ENCODE measurements at regions not wholly inside any gene's neighbourhood (a gene's known extent, or its start where the extent isn't known, plus 50 kb on each side); places are given as distances from the start of the nearest gene placed in this dataset.

DNA sequence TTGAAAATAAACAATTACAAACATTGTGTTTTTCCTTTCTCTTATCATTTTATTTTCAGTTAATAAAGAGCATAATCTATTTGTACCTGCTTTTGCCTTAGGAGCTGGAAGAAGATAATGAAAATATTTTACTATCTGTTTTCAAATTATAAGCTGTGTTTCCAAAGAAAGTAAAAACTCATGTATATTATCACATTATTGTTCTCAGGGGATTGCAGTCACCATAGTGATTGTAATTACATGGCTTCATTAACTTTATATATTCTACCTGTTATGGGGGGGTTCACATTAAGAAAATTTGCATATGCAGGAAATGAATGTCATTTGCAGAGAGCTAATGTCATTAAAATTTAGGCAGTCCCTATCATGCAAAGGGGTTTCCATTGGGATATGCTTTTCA is 542.3 kb downstream of the NXPH1 start:
- H3K4me2 ChIP-seq (ENCODE audit: low read length), result no peak overlapping the region
- H3K4me3 ChIP-seq (ENCODE audit: low read length), result no peak overlapping the region
- H4K8ac ChIP-seq (ENCODE audit: low read depth, low read length), result no peak overlapping the region
- H2BK120ac ChIP-seq (ENCODE audit: low read depth, low read length), result no peak overlapping the region
- no peaks in the 10 kb centered on the region for H3K79me2 ChIP-seq (ENCODE audit: control insufficient read depth, insufficient read depth, low read length)
- DNase-seq, result no peak
- no peaks in the 10 kb centered on the region for H3K27me3 ChIP-seq (ENCODE audit: insufficient read depth, low read length, poor library complexity)
- no peak overlapping the region for H2BK5ac ChIP-seq (ENCODE audit: low read length)
- no peak overlapping the region for H3K23ac ChIP-seq (ENCODE audit: low read length)
- H3K27ac ChIP-seq (ENCODE audit: low read depth, low read length), result no peak overlapping the region
- no peaks in the 10 kb centered on the region for H3K36me3 ChIP-seq (ENCODE audit: control insufficient read depth, insufficient read depth, low read length)
- no peak overlapping the region for H3K18ac ChIP-seq (ENCODE audit: low read length)
- H3K9ac ChIP-seq (ENCODE audit: low read length), result no peak overlapping the region
- no peak overlapping the region for H3K4ac ChIP-seq (ENCODE audit: low read depth, low read length)
- no peak overlapping the region for H4K5ac ChIP-seq (ENCODE audit: low read length)
- H3K79me1 ChIP-seq (ENCODE audit: low read length), result no peaks in the 10 kb centered on the region
- no peaks in the 10 kb centered on the region for H3K4me1 ChIP-seq (ENCODE audit: control insufficient read depth, low read depth, low read length)
- no peak overlapping the region for H3K56ac ChIP-seq (ENCODE audit: low read length)
- no peak overlapping the region for H2BK15ac ChIP-seq (replicated peaks; ENCODE audit: low read depth)
- no peak overlapping the region for H2AK5ac ChIP-seq (ENCODE audit: low read length)

DNA sequence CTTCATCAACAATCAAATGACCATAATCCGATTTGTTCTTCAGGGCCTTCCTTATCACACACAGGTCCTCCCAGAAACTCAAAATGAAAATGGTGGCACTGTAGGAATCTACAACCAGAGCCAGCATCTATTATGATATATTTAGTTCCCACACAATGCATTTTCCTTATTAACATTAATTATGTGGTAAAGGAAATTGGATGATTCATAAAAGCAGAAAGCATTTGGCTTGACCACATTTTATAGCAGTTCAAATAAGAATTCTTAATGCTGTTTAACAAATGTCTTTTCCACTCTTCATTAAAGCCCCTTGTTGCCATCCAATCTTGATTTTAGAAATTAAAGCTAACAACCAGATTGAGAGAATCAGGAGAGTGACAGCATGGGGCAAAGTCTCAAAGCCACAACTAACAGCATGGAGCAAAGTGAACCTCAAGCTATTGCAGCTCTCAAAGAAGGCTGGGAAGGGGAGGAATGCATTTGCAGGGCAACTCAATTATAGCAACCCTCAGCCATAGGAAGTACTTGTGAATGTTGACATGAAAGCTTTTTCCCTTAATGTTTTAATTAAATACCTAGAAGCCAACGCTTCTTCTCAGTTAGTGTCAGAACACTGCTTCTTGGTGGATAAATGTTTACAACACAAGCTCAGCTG is 549.1 kb downstream of the NXPH1 start:
- Histone ChIP-seq H3K27ac (ENCODE audit: low read depth, low read length) (no peak overlapping the region), H3K79me1 (ENCODE audit: low read length) (no peaks in the 10 kb centered on the region), H3K23ac (ENCODE audit: low read length) (no peak overlapping the region), H4K8ac (ENCODE audit: low read depth, low read length) (no peak overlapping the region), H3K4ac (ENCODE audit: low read depth, low read length) (no peak overlapping the region), H2BK15ac (replicated peaks; ENCODE audit: low read depth) (no peak overlapping the region), H3K4me2 (ENCODE audit: low read length) (no peak overlapping the region), H2BK5ac (ENCODE audit: low read length) (no peak overlapping the region), H3K18ac (ENCODE audit: low read length) (no peak overlapping the region), H3K27me3 (ENCODE audit: insufficient read depth, low read length, poor library complexity) (no peaks in the 10 kb centered on the region), H3K4me1 (ENCODE audit: control insufficient read depth, low read depth, low read length) (no peaks in the 10 kb centered on the region), H2AK5ac (ENCODE audit: low read length) (no peak overlapping the region), H3K9ac (ENCODE audit: low read length) (no peak overlapping the region), H3K36me3 (ENCODE audit: control insufficient read depth, insufficient read depth, low read length) (no peaks in the 10 kb centered on the region), H2BK120ac (ENCODE audit: low read depth, low read length) (no peak overlapping the region), H3K4me3 (ENCODE audit: low read length) (no peak overlapping the region), H3K56ac (ENCODE audit: low read length) (no peak overlapping the region), H3K79me2 (ENCODE audit: control insufficient read depth, insufficient read depth, low read length) (no peaks in the 10 kb centered on the region), H4K5ac (ENCODE audit: low read length) (no peak overlapping the region)
- WGBS (ENCODE audit: extremely low coverage, insufficient coverage, low lambda C conversion rate), result no CpG with 5 or more reads among the region's 2 CpGs
- DNase-seq, result peak; percentile 26

DNA sequence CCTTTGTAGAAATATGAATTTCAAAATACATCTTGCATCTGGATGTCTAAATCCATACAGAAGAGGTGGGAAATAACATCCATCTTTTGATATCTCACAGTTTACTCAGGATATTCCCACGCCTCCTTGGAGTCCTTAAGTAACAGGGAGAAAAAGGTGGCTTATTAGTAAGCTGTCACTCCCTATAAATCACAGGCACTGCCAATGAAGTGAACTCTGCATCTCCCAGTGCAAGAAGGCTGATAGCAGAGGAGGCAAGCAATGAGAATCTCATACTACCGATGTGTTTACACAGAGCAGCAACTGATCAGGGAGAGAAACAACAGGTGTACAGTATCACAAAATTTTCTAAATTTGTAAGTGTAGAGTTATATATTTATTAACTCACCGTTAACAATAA is 551.8 kb downstream of the NXPH1 start:
- no CpG with 5 or more reads among the region's 3 CpGs for WGBS (ENCODE audit: extremely low coverage, insufficient coverage, low lambda C conversion rate)
- H2AK5ac ChIP-seq (ENCODE audit: low read length), result no peak overlapping the region
- no peak overlapping the region for H4K5ac ChIP-seq (ENCODE audit: low read length)
- no peak overlapping the region for H3K4me3 ChIP-seq (ENCODE audit: low read length)
- H3K18ac ChIP-seq (ENCODE audit: low read length), result no peak overlapping the region
- H3K4me2 ChIP-seq (ENCODE audit: low read length), result no peak overlapping the region
- no peak for DNase-seq
- H3K4me1 ChIP-seq (ENCODE audit: control insufficient read depth, low read depth, low read length), result no peaks in the 10 kb centered on the region
- H4K8ac ChIP-seq (ENCODE audit: low read depth, low read length), result no peak overlapping the region
- no peak overlapping the region for H2BK120ac ChIP-seq (ENCODE audit: low read depth, low read length)
- H3K36me3 ChIP-seq (ENCODE audit: control insufficient read depth, insufficient read depth, low read length), result no peaks in the 10 kb centered on the region
- no peak overlapping the region for H3K23ac ChIP-seq (ENCODE audit: low read length)
- no peak overlapping the region for H3K56ac ChIP-seq (ENCODE audit: low read length)
- H3K27ac ChIP-seq (ENCODE audit: low read depth, low read length), result no peak overlapping the region
- no peaks in the 10 kb centered on the region for H3K79me2 ChIP-seq (ENCODE audit: control insufficient read depth, insufficient read depth, low read length)
- H3K79me1 ChIP-seq (ENCODE audit: low read length), result no peaks in the 10 kb centered on the region
- no peak overlapping the region for H2BK5ac ChIP-seq (ENCODE audit: low read length)
- H3K27me3 ChIP-seq (ENCODE audit: insufficient read depth, low read length, poor library complexity), result no peaks in the 10 kb centered on the region
- no peak overlapping the region for H2BK15ac ChIP-seq (replicated peaks; ENCODE audit: low read depth)
- H3K9ac ChIP-seq (ENCODE audit: low read length), result no peak overlapping the region
- H3K4ac ChIP-seq (ENCODE audit: low read depth, low read length), result no peak overlapping the region

DNA sequence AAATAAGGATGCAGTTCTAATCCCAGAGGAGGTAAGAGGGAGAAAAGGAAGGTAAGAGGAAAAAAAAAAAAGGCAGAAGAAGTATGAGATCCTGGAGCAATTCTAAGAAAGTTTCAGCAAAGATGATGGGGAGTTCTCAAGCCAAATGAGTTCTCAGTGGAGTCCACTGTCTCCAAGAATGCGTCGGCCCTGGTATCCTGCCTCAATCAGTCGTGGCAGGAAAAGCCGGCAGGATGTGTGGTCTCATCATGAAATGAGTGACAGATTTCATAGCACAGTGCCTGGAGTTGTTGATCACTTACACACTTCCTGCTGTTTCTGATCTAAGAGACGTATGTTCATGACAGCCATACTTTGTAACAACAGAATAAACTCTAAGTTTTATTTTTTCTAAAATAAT is 554.9 kb downstream of the NXPH1 start:
- no peak overlapping the region for H3K27ac ChIP-seq (ENCODE audit: low read depth, low read length)
- H3K79me2 ChIP-seq (ENCODE audit: control insufficient read depth, insufficient read depth, low read length), result no peaks in the 10 kb centered on the region
- no peak overlapping the region for H2BK120ac ChIP-seq (ENCODE audit: low read depth, low read length)
- no peak overlapping the region for H3K9ac ChIP-seq (ENCODE audit: low read length)
- no peak overlapping the region for H3K56ac ChIP-seq (ENCODE audit: low read length)
- no peak overlapping the region for H3K4ac ChIP-seq (ENCODE audit: low read depth, low read length)
- H3K79me1 ChIP-seq (ENCODE audit: low read length), result no peaks in the 10 kb centered on the region
- no peak overlapping the region for H3K23ac ChIP-seq (ENCODE audit: low read length)
- H3K36me3 ChIP-seq (ENCODE audit: control insufficient read depth, insufficient read depth, low read length), result no peaks in the 10 kb centered on the region
- no peak overlapping the region for H2BK5ac ChIP-seq (ENCODE audit: low read length)
- H2AK5ac ChIP-seq (ENCODE audit: low read length), result no peak overlapping the region
- H2BK15ac ChIP-seq (replicated peaks; ENCODE audit: low read depth), result no peak overlapping the region
- H3K4me3 ChIP-seq (ENCODE audit: low read length), result no peak overlapping the region
- no CpG with 5 or more reads among the region's 5 CpGs for WGBS (ENCODE audit: extremely low coverage, insufficient coverage, low lambda C conversion rate)
- no peak overlapping the region for H4K5ac ChIP-seq (ENCODE audit: low read length)
- H4K8ac ChIP-seq (ENCODE audit: low read depth, low read length), result no peak overlapping the region
- no peaks in the 10 kb centered on the region for H3K4me1 ChIP-seq (ENCODE audit: control insufficient read depth, low read depth, low read length)
- H3K4me2 ChIP-seq (ENCODE audit: low read length), result no peak overlapping the region
- no peaks in the 10 kb centered on the region for H3K27me3 ChIP-seq (ENCODE audit: insufficient read depth, low read length, poor library complexity)
- DNase-seq, result no peak
- no peak overlapping the region for H3K18ac ChIP-seq (ENCODE audit: low read length)

DNA sequence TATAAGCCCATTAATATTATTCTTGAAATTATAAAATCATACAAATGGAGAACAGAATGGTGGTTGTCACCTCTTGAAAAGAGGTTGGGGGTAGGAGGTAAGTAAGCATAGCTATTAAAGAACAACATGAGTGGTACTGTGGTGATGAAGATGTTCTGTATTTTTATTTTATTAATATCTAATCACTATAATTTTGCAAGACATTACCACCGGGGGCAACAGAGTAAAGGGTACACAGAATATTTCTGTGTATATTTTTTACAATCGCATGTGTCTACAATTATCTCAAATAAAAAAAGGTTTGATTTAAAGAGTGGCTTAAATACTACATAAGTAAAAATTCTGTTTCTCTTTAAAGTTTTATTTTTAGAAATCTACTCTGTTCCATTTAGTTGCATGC is 557.8 kb downstream of the NXPH1 start:
- Histone ChIP-seq H2BK15ac (replicated peaks; ENCODE audit: low read depth) (no peak overlapping the region), H3K4me2 (ENCODE audit: low read length) (no peak overlapping the region), H3K18ac (ENCODE audit: low read length) (no peak overlapping the region), H3K79me1 (ENCODE audit: low read length) (no peaks in the 10 kb centered on the region), H4K5ac (ENCODE audit: low read length) (no peak overlapping the region), H3K4me3 (ENCODE audit: low read length) (no peak overlapping the region), H4K8ac (ENCODE audit: low read depth, low read length) (no peak overlapping the region), H3K79me2 (ENCODE audit: control insufficient read depth, insufficient read depth, low read length) (no peaks in the 10 kb centered on the region), H3K4ac (ENCODE audit: low read depth, low read length) (no peak overlapping the region), H3K56ac (ENCODE audit: low read length) (no peak overlapping the region), H2AK5ac (ENCODE audit: low read length) (no peak overlapping the region), H3K4me1 (ENCODE audit: control insufficient read depth, low read depth, low read length) (no peaks in the 10 kb centered on the region), H3K36me3 (ENCODE audit: control insufficient read depth, insufficient read depth, low read length) (no peaks in the 10 kb centered on the region), H3K27ac (ENCODE audit: low read depth, low read length) (no peak overlapping the region), H2BK120ac (ENCODE audit: low read depth, low read length) (no peak overlapping the region), H3K27me3 (ENCODE audit: insufficient read depth, low read length, poor library complexity) (no peaks in the 10 kb centered on the region), H3K23ac (ENCODE audit: low read length) (no peak overlapping the region), H2BK5ac (ENCODE audit: low read length) (no peak overlapping the region), H3K9ac (ENCODE audit: low read length) (no peak overlapping the region)
- no peak for DNase-seq
- no CpG with 5 or more reads among the region's 2 CpGs for WGBS (ENCODE audit: extremely low coverage, insufficient coverage, low lambda C conversion rate)

DNA sequence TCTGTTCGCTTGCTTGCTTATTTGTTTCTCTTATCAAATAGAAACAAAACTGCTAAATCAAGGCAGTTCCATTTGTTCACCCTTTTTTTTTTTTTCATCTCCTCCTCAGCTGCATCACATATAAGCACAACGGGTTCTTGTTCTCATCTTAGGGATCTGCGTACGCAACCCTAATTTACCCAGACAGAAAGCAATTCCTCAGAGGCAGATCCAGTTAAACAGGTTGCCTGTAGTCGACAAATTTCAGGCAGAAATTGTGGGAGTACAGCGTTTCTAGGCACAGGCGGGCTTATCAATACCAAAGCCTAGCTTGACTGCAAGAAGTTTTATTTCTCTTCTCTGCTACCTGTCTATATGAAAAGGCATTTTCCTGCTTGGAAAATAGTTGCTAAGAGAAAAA is 565.4 kb downstream of the NXPH1 start:
- Histone ChIP-seq H2BK120ac (ENCODE audit: low read depth, low read length) (no peak overlapping the region), H3K79me2 (ENCODE audit: control insufficient read depth, insufficient read depth, low read length) (no peaks in the 10 kb centered on the region), H4K5ac (ENCODE audit: low read length) (no peak overlapping the region), H3K23ac (ENCODE audit: low read length) (no peak overlapping the region), H2AK5ac (ENCODE audit: low read length) (no peak overlapping the region), H2BK15ac (replicated peaks; ENCODE audit: low read depth) (no peak overlapping the region), H3K4me3 (ENCODE audit: low read length) (no peak overlapping the region), H3K4ac (ENCODE audit: low read depth, low read length) (no peak overlapping the region), H3K18ac (ENCODE audit: low read length) (no peak overlapping the region), H3K27me3 (ENCODE audit: insufficient read depth, low read length, poor library complexity) (no peaks in the 10 kb centered on the region), H3K79me1 (ENCODE audit: low read length) (no peaks in the 10 kb centered on the region), H3K36me3 (ENCODE audit: control insufficient read depth, insufficient read depth, low read length) (no peaks in the 10 kb centered on the region), H4K8ac (ENCODE audit: low read depth, low read length) (no peak overlapping the region), H3K27ac (ENCODE audit: low read depth, low read length) (no peak overlapping the region), H3K4me2 (ENCODE audit: low read length) (no peak overlapping the region), H3K9ac (ENCODE audit: low read length) (no peak overlapping the region), H3K4me1 (ENCODE audit: control insufficient read depth, low read depth, low read length) (no peaks in the 10 kb centered on the region), H2BK5ac (ENCODE audit: low read length) (no peak overlapping the region), H3K56ac (ENCODE audit: low read length) (no peak overlapping the region)
- no CpG with 5 or more reads among the region's 7 CpGs for WGBS (ENCODE audit: extremely low coverage, insufficient coverage, low lambda C conversion rate)
- no peak for DNase-seq
